Hematopoietic multipotent progenitor cell treated with erythropoietin and hydrocortisone succinate and interleukin-3 and kit ligand, for 4 days (in vitro differentiated cells): ENCODE measurements at regions not wholly inside any gene's neighbourhood (a gene's known extent, or its start where the extent isn't known, plus 50 kb on each side); places are given as distances from the start of the nearest gene placed in this dataset.

Experiments used
- DNase-seq: peaks from one replicate; pipeline ENCODE4 v3.0.0-alpha.2; 2015

GRCh38 chr3:73298243-73299183 is 237.1 kb downstream of the EBLN2 start:
- DNase-seq: no peak

- no peak for DNase-seq
Measured at GRCh38 chr3:73299184-73299691, 237.8 kb downstream of the EBLN2 start.

GRCh38 chr3:73314151-73314951 is 252.9 kb downstream of the EBLN2 start:
- DNase-seq: no peak

- DNase-seq: no peak
Measured at GRCh38 chr3:73315706-73316105, 254.2 kb downstream of the EBLN2 start.

GRCh38 chr3:73319179-73319769 is 257.8 kb downstream of the EBLN2 start:
- no peak for DNase-seq

- no peak for DNase-seq
Measured at GRCh38 chr3:73321286-73321999, 260.0 kb downstream of the EBLN2 start.

GRCh38 chr3:73324203-73325155 is 263.0 kb downstream of the EBLN2 start:
- DNase-seq: no peak

GRCh38 chr3:73326396-73326795 is 264.9 kb downstream of the EBLN2 start:
- DNase-seq: no peak

GRCh38 chr3:73327052-73327451 is 265.6 kb downstream of the EBLN2 start:
- DNase-seq: no peak
